GM12892 (cell line): ENCODE measurements at regions not wholly inside any gene's neighbourhood (a gene's known extent, or its start where the extent isn't known, plus 50 kb on each side); places are given as distances from the start of the nearest gene placed in this dataset.

Experiments used
- POLR2A ChIP-seq: IDR thresholded peaks from 2 replicates; pipeline ENCODE4 v1.6.1; 2011; ENCODE audit warnings: low read depth, low read length, control low read depth
- POLR2AphosphoS5 ChIP-seq: IDR thresholded peaks from 2 replicates; pipeline ENCODE4 v1.6.1; 2011; ENCODE audit warnings: low read depth, low read length, control low read depth
- TAF1 ChIP-seq: IDR thresholded peaks from 2 replicates; pipeline ENCODE4 v1.6.1; 2011; ENCODE audit warnings: low read depth, mild to moderate bottlenecking, control low read depth, low read length, borderline replicate concordance

DNA sequence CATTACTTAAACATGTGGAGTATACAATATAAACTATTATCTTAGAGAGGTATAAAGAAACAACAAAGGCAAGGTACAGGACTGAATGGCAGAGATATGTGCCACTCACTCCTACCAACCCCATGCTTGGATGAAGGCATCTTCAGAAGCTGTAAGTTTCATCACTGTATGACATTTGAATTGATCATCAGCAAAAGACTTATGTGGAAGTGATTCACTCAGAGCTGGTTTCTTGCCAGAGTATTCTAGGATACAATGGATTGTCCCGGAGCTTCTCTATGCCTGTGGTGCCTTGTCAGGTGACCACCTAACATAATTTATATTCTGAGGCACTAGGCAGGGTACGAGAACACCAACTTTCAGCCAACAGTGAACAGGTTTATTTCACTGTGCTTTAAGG is 392.2 kb downstream of the PPP1R2C start:
- no peak for TF ChIP-seq POLR2A
- no peak for TF ChIP-seq POLR2AphosphoS5
- TF ChIP-seq TAF1: no peak
